NCI-H1092 (cell line): ENCODE measurements at regions not wholly inside any gene's neighbourhood (a gene's known extent, or its start where the extent isn't known, plus 50 kb on each side); places are given as distances from the start of the nearest gene placed in this dataset.

Experiments used
- DNase-seq: peaks from one replicate; lab custom pipeline; 2025; lab: John Stamatoyannopoulos, UW

DNA sequence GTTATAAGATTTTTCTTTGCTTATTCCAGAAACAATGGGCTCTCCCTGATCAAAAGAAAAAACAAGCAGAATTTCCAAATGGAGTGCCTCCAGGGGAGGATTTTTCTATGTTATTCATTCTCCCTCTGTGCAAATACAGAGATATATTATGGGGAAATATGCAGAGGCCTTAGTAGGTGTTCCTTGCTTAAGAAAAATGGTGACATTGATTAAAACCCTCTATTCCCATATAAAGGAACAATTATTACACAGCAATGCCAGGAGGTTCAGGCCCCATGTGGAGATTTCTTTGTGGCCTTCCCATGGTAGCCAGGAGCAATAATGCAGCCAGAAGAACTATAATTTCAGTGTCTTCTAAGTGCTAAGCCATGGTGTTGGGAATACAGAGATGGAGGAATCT is 255.9 kb upstream of the CXCR4 start:
- no peak for DNase-seq

DNA sequence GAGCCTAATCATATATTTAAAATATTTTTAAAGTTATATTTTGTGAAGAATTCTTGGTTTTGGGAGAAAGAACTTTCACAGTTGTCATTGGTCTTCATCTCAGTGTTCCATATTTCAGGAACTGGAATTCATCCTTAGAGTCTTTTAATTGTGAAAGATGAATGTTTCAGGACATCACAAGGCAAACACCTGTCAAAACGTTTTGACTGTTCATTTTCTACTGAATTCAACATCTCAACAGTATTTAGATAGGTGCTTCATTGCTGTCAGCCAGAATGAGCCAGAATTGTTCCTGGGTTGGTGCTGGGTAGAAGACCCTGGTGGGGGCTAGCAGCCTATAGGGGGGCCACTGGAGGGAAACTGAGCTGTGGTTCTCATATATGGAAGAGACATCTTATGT is 255.1 kb upstream of the CXCR4 start:
- no peak for DNase-seq

DNA sequence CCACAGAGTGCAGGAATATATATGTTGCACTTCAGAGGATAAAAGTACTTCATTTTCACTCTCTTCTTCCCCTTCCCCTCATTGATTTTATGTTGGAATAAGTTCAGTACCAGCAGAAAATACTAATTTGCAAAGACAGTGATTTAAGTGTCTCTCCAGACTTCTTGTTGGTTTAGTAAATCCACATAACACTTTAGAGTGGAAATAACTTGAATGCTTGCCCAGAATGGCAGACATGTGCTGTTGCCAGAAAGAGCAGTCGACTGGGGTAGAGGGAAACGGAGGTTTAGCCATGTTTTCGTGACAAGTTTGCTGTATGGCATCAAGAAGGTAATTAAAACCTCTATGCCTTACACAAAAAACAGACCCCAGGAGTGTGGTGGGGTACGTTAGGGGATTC is 246.0 kb upstream of the CXCR4 start:
- peak; percentile 30 for DNase-seq

DNA sequence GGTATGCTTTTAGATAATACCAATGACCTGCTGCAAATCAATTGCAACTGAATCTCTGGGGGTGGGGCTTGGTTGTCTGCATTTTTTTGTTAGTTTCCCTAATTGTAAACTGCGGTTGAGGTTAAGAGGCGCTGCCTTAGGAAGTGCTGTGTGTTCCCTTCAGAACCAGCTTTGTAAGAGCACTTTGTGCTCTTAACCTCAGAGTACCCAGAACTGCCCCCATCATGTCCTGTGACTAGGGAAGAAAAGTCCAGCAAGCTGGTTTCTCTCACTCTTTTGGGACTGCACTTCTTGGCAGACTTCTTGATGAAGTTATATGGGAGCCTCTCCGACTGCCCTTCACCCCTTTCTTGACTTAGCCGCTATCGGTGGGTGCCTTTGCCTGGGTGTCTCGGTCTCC is 245.5 kb upstream of the CXCR4 start:
- no peak for DNase-seq

DNA sequence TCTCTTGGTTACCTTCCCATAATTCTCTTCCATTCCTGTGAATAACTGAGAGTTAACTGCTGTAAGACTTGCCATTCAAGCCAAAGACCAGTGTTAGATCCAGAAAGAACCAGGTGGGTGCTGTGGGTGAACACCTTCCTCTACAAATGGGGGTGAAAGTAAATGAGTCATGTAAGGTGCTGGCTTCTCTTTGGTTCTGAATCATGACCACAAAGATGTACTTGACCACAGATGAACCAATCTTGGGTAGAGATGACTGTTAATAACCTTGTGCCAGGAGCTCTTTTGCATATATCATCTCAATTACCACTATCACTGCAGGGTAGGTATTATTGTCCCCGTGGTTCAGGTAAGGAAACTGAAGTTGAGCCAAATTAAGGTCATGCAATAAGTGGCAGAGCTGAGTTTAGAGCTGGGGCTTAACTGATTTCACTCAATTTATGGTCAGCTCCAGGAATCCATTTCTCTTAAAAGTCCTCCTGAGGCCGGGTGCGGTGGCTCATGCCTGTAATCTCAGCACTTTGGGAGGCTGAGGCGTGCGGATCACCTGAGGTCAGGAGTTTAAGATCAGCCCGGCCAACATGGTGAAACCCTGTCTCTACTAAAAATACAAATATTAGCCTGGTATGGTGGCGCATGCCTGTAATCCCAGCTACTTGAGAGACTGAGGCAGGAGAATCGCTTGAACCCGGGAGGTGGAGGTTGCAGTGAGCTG is 244.9 kb upstream of the CXCR4 start:
- no peak for DNase-seq

DNA sequence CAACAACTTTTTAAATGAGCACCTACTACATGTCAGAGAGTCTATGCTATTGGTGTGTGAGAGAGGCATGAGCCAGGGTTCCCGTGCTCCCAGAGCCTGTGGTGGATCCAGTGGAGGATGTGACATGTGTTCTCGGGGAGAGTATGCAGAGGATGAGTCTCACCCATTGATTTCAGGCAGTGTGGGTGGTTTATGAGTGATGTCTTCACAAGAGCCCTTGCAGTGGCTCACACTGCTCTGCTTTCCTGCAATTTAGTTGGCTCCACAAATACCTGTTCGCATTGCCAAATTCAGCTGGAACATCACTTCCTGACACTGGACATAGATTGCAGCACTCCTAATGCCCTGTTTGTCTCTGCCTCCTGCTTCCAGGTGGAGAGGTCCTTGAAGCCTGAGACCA is 243.6 kb upstream of the CXCR4 start:
- no peak for DNase-seq

DNA sequence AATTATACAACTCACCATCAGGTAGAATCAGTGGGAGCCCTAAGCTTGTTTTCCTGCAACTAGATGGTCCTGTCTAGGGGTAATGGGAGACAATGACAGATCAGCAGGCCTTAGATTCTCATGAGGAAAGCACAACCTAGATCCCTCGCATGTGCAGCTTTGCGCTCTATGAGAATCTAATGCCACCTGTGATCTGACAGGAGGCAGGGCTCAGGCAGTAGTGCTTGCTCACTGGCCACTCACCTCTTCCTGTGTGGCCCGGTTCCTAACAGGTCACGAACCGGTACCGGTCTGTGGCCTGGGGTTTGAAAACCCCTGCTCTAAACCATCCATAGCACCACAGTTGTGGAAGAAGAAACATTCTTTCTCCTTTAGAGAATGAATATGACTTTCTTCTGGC is 242.8 kb upstream of the CXCR4 start:
- DNase-seq, result no peak

DNA sequence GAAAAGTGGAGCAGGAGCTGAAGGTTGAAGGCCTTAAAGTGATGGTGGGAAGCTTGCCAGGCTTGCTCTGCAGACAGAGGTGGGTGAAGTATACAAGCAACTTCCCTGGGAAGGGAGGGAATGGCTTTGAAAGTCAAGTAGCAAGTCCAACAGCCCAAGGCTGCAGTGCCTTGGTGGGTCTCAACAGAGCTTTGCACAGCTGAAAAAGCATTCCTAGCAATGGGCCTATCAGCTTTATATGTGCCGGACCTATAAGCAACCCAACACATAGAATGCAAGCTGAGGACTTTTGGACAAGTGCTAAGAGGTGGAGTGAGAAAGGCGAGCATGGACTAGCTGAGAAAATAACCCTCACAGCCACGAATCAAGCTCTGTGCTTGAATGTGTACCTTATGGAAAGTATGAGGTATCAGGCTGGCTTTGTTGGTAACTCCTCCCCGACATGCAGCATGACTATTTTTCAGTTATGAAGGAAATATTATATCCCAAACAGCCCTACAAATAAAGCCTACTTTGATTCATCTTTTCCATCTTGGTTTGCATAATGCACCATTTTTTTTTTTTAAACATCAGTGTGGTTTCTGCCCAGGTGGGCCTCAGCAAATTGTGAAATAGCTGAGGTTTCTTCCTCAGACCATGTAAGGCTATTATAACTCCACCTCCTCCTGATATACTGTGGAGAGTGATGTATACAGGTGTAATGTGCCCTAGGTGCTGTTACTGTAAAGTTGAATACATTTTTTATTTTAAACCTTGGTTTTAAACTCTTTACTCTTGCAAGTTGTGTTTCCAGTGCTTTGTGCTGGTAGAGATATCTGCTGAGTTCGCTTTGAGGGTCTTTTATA is 241.4 kb upstream of the CXCR4 start:
- DNase-seq, result no peak

DNA sequence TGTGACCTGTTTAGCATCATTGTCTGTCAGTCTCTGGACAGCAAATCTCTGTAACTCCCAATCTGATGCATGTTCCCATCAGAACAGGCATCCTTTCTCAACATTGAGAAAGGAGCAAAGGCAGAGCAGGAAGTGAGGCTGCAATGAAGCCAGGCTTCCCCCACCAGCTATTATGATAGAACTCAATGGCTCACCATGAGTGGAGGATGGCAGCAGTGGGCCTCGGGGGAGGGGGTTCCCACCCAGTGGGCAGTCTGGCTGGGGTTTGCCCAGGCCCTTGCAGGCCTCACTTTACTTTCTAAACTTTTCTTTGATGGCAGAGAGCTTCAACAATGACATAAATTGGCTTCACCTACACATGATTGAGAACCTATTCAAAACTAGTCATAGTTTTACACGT is 240.6 kb upstream of the CXCR4 start:
- DNase-seq, result no peak

DNA sequence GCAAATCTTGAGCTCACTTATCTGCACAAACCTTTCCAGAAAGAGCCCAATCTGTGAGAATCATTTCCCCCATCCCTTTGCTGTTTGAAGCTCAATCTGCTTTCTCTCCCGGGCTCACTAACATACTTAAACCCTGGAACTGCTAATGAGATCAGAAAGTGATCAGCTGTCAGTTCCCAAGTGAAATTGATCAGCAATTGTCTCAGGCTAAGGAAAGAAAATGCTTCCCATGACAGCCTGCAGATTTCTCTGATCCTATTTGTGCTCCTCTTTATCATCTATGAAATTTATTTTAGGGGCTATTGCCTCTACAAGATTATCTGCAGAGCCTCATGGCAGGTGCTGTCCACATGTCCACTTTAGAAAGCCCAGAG is 239.0 kb upstream of the CXCR4 start:
- DNase-seq, result no peak

DNA sequence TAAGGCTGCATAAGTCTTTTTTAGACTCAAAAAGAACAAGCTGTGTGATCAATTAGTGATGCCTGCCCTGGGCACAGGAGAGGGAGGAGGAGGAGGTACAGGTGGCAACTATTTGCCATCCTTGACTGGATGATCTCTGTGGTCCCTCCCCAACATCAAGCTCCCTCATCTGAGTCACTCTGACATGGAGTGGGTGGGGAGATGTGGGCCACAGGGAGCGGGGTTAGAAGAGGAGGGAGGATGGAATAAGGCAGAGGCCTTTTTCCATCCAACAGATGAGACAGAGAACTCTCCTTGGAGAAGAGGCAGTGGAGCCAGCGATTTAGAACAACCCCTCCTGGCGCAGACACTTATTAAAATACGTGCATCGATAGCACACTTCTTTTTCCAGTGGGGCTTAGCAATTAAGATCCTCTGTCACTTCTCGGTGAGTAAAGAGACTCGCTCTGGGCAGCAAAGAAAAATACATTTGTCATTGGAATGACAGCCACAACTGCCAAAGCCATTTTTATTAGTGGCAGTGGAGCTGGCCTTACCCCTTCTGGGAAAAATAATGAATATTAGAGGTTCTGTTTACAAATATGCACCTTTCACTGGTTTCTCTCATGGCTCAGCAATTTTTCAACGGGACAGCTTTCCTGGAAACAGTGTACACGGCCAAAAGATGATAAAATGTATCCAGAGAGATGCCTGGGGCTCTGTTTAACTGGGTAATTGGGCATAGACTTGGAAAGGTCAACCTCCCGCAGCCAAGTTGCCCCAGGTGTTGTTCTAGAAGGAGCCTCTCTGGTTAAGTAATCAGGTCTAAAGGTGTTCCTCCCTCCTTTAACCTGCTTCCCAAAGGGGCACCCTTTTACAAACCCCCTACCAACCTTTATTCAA is 238.4 kb upstream of the CXCR4 start:
- no peak for DNase-seq

DNA sequence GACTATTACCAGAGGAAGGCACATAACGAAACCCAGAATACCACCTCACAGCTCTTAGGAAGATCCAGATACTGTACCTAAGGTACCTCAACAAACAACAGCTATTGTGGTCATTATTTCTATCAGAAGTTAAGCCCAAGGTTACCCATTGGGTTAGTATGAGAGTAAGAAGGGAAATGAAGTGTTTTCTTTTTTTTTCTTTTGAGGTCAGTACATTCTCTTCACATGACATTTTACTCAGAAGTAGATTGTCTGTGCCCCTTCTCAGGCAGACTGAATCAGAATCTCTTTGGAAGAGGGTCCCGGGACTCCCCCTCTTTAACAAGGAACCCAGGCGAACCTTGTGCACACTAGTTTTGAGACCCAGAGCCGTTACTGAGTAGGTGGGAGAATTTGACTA is 233.7 kb upstream of the CXCR4 start:
- no peak for DNase-seq

DNA sequence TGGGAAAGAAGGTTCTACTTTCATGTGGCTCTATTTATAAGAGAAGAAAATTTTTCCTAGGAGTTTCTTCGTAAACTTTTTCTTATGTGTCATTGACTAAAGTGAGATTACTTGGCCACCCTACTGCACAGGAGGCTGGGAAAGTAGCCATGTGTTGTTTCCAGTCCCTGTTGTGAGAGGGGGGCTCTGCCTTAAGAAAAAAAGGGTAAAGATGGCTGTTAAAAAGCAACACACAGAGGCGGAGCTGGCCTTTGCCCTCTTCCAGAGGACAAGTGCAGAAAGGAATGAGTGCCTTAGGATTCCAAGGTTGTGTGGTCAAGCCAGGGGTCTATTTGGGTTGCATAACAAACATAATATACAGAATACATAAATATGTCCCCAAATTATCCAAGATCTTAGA is 230.0 kb upstream of the CXCR4 start:
- no peak for DNase-seq

DNA sequence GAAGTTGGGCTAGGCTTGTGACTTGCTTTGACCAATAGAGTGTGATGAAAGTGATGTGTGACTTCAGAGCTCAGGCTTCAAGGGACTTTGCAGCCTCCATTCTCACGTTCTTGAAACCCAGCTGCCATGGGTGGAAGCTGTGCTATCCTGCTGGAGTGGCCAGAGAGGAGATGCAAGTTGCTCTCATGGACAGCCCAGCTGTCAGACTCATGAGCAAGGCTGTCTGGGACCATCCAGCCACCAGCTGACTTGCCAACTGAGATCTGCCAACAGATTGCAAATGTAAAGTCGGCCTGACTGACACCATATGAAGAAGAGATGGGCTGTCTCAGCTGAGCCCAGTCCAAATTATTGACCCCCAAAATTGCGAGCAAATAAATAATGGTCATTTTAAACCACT is 226.4 kb upstream of the CXCR4 start:
- no peak for DNase-seq

DNA sequence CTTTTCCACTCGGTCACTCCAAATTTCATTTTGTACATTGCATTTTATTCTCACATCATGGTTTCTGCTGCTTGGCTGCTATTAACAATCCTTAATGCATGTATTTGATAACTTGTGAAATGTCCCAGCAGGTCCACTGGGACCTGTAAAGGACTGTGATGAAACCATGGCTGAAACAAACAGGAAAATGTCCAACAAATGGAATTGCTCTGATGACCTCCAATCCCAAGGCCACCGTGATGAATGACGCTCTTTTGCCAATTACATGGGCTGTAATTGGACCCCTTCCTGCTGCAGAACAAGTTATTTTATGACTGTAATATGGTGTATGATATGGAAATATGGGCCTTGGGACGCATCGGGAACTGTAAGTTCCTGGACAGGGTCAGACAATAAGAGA is 224.2 kb upstream of the CXCR4 start:
- no peak for DNase-seq

DNA sequence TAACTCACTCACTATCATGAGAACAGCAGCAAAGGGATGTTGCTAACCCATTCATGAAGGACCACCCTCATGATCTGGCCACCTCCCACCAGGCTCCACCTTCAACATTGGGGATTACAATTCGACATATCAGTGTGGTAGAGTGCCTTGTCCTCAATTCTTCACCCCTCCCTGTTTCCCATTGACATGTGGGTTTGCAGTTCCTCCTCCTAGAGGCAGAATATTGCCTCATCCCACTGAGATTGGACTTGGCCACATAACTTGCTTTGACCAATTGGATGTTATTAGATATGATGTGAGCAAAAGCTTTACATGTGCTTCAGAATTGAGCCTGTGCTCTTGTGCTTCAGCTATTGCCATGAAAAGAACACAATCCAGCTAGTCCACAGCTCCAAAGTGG is 217.0 kb upstream of the CXCR4 start:
- no peak for DNase-seq

DNA sequence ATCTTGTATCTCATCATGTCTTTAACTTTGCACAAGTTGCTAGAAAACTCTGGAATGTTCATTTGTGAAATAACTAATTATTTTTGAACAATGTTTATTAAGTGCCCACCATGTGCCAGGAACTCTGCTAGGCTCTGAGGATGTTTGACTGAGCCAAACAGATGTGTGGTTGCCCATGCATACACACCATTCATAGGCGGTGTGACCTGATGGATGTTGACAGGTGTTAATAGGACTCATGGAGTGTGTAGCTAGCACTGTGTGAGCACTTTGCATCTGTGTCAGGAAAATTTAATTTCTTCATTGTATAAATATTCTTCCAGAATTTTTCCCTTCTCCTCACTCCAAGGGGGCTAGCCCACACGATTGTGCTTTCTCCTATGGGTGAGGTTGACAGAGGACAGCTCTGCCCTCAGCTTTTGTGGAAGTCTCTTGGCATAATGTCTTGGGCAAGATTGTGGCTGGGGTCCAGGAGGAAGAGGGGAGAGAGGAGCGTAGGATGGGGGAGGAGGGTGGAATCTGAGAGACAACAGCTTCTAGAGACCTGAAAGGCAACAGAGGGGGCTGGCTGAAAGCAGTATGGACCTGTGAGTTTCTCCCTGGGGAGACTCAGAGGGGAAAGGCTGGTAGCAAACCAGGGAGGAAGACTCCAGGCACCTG is 214.6 kb upstream of the CXCR4 start:
- DNase-seq, result no peak

DNA sequence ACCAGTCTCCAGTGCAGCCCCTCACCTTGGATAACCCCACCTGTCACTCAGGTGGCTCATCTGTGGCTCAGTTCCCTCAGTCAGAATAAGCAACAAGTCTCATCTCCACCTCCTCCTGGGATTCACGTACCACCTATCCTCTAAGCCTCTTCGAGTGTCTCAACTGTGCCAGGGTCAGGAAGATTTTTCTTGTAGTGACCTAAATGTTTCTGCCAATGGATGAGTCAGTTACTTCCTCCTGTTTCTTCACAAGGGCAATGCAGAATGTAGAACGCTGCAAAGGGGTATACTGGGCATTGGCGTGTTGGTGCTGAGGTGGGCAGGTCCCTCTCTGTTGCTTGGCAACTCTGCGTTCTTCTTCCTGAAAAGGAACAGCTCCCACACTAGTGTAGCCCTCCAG is 213.3 kb upstream of the CXCR4 start:
- no peak for DNase-seq

DNA sequence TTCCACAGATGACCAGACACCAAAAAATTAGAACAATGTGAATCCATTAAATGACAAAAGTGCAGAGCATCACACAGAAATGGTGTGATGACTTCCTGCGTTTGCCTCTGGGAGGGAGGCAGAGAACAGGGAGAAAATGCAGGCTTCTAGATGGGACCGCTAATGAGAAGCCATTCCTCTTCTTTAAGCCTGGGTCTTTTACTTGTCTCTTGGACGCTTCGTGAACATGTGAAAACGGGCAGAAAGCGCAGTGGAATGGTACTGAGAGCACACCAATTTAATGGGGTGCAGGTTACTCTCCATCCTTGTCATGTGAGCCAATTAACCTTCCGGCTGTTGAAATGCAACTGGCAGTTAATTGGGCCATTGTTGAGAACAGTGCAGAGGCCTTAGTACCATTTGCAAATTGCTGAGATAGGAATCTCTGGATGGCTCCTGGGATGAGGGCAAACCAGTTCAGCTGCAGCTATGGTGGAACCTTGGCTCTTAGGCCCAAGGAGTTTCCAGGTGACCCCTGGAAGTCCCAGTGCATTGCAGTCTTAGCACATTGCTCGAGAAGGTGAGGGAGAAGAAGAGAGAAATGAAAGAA is 210.4 kb upstream of the CXCR4 start:
- DNase-seq, result no peak

DNA sequence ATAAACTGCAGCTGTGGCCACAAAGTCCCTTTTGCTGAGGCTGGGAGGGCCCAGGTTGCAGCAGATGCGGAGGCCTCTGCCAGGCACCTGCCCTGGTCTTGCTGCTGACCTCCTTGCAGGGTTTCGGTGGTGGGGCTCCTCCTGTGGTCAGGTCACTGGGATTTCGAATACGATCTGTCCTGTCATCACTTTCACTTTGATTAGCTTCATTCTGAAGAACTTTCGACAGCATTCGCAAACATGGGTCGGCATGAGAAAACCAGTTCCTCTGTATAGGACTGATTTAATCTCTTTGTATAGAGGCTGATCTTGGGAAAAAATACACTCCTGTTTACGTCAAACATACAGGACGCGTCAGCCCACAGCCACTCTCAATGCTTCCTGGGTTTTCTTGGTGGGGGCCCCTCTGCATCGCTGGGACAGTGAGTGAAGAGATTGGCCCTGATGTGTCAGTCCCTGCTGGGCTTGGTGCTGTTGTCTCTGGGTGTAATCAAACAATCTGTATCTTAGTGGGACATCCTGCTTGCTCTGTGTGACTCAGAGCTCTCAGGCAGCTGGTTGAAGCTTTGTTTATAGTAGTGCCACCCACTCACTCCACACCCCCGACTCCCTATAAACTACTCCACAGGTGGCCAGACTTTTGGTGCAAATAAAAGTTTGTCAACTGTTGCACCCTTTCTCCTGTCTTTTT is 209.4 kb upstream of the CXCR4 start:
- no peak for DNase-seq

DNA sequence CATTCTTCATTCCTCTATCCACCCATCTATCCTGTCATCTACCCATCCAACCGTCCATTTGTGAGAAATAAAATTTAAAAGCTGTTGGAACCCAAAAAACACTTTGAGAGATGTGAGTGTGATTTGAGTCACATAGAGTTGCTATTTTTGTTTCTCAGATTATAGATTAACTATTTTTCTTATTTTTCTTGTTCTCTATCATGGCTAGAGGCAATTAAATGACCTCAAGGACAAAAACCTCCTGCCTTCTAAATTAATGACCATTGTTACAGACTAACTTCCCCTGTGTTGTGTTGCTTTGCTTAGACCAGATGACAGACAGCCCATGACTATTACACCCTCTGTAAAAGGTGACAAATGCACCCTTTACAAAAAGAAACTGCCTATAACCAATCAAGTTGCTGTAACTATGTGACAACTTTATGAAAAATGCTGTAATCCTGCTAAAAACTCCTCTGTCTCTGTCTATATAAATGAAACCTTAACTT is 207.9 kb upstream of the CXCR4 start:
- no peak for DNase-seq
